ENCODE measurements at regions not wholly inside any gene's neighbourhood (a gene's known extent, or its start where the extent isn't known, plus 50 kb on each side); places are given as distances from the start of the nearest gene placed in this dataset.

Small RNA genes lying in the stretch of these regions (small RNA-seq; reads per million reads assigned to genes)
- gene AC133485.4 (ENCODE audit: insufficient read length in 3 of 3, low read depth in 3 of 3, low replicate concordance in 1 of 3): 0 reads per million in 3 experiments
- gene AC142381.2 (ENCODE audit: insufficient read length in 3 of 3, low read depth in 3 of 3, low replicate concordance in 1 of 3): 0 reads per million in 3 experiments
- gene IGHV1OR16-3 (ENCODE audit: insufficient read length in 3 of 3, low read depth in 3 of 3, low replicate concordance in 1 of 3): 0 reads per million in 3 experiments
- 0 reads per million in 3 experiments for gene IGHV3OR16-9 (ENCODE audit: insufficient read length in 3 of 3, low read depth in 3 of 3, low replicate concordance in 1 of 3)

Measured in keratinocyte (primary cell).